ENCODE measurements at regions not wholly inside any gene's neighbourhood (a gene's known extent, or its start where the extent isn't known, plus 50 kb on each side); places are given as distances from the start of the nearest gene placed in this dataset.
"Not testable (repeated sequence)": the region's sequence is repeated elsewhere in the genome, so short reads cannot be mapped to it uniquely, and the experiment has no call there.

DNA sequence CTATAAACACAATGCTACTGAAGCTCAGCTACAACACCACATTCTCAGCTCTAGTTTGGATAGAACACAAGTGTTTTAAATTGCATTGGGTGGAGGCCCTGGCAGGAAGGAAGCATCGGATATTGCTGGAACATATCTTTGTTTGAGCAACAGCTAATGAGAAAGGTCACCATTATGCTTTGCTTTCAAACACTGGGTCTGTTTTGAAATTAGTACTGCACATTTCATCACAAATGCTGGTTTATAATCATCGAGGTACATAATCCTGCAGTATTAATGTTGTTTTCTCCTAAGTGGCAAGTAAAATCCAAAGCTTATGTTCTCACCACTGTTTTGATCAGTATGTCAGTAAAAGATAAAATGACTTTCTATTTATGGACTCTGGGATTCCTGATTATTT, 61.5 kb upstream of the ARHGAP29 start:
- Histone ChIP-seq H3K4me1 (peaks cover 18 to 55% (median 33%) of the 10 kb centered on the region in 4 donors), H3K9me3 (no peaks in the 10 kb centered on the region), H3K27ac (replicated peaks in 1 of 4) (peak overlapping the region; percentile 58 to 73 (median 66)), H3K4me3 (no peak overlapping the region), H3K27me3 (no peaks in the 10 kb centered on the region), H3K36me3 (no peaks in the 10 kb centered on the region)
- 22% methylated on average over 2 of the region's 2 CpGs for WGBS
- DNase-seq (ENCODE audit: extremely low spot score) = peak; percentile 68
- TF ChIP-seq EP300 (IDR thresholded peaks at IDR 0.05) (no peak), POLR2AphosphoS5 (IDR thresholded peaks at IDR 0.05) (peak; percentile 61 to 69)
- intact Hi-C loops (cut with DNase I) = no loop called here

DNA sequence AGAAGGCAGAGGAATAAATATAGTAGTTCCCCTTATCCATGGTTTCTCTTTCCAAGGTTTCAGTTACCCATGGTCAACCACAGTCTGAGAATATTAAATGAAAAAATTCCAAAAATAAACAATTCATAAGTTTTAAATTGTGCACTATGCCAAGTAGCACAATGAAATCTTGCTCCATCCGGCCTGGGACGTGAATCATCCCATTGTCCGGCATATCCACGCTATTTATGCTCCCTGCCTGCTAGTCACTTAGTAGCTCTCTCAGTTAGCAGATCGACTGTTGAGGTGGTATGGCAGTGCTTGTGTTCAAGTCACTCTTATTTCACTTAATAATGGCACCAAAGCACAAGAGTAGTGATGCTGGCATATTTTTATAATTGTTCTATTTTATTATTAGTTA, 58.6 kb upstream of the ARHGAP29 start:
- Histone ChIP-seq H3K9me3 (no peaks in the 10 kb centered on the region), H3K4me3 (no peak overlapping the region), H3K36me3 (no peaks in the 10 kb centered on the region), H3K27ac (replicated peaks in 1 of 4) (peak overlapping the region in 1 of 4 donors; percentile 32), H3K27me3 (peaks cover 0 to 10% (median 0%) of the 10 kb centered on the region in 4 donors), H3K4me1 (peaks cover 18 to 44% (median 32%) of the 10 kb centered on the region in 4 donors)
- intact Hi-C loops (cut with DNase I) = no loop called here
- TF ChIP-seq POLR2A (IDR thresholded peaks at IDR 0.05; ENCODE audit: low read depth) (no peak), EP300 (IDR thresholded peaks at IDR 0.05) (no peak), POLR2AphosphoS5 (IDR thresholded peaks at IDR 0.05) (peak; percentile 40 to 63), CTCF (IDR thresholded peaks at IDR 0.05) (no peak)
- WGBS = 64% methylated on average over 5 of the region's 5 CpGs
- DNase-seq (ENCODE audit: extremely low spot score) = peak; percentile 50

DNA sequence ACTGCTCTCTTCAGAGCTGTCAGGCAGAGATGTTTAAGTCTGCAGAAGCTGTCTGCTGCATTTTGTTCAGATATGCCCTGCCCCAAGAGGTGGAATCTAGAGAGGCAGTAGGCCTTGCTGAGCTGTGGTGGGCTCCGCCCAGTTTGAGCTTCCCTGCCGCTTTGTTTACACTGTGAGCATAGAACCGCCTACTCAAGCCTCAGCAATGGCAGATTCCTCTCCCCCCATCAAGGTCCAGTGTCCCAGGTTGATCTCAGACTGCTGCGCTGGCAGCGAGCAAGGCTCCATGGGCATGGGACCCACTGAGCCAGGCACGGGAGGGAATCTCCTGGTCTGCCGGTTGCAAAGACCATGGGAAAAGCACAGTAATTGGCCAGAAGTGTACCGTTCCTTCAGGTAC, 55.6 kb upstream of the ARHGAP29 start:
- intact Hi-C loops (cut with DNase I); H3K9me3 ChIP-seq; H3K36me3 ChIP-seq; H3K4me3 ChIP-seq; H3K27ac ChIP-seq (replicated peaks in 1 of 4); H3K27me3 ChIP-seq: not testable (repeated sequence)
- DNase-seq (ENCODE audit: extremely low spot score) = peak; percentile 19
- WGBS = 100% methylated on average over 5 of the region's 8 CpGs
- peaks cover 4 to 17% (median 9%) of the 10 kb centered on the region in 4 donors for H3K4me1 ChIP-seq

DNA sequence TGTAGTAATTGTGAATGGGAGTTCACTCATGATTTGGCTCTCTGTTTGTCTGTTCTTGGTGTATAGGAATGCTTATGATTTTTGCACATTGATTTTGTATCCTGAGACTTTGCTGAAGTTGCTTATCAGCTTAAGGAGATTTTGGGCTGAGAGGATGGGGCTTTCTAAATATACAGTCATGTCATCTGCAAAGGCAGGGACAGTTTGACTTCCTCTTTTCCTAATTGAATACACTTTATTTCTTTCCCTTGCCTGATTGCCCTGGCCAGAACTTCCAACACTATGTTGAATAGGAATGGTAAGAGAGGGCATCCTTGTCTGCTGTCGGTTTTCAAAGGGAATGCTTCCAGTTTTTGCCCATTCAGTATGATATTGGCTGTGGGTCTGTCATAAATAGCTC, 51.9 kb upstream of the ARHGAP29 start:
- intact Hi-C loops (cut with DNase I) = not testable (repeated sequence)
- 71% methylated on average over 1 of the region's 1 CpG for WGBS

More for the DNA sequence above, 51.9 kb upstream of the ARHGAP29 start:
- not testable (repeated sequence) for H3K9me3 ChIP-seq; H3K4me1 ChIP-seq; DNase-seq (ENCODE audit: extremely low spot score); H3K27ac ChIP-seq (replicated peaks in 1 of 4); H3K27me3 ChIP-seq; H3K36me3 ChIP-seq; H3K4me3 ChIP-seq

Data from esophagus muscularis mucosa (tissue), 4 donors.